Adipocyte (in vitro differentiated cells): ENCODE measurements at regions not wholly inside any gene's neighbourhood (a gene's known extent, or its start where the extent isn't known, plus 50 kb on each side); places are given as distances from the start of the nearest gene placed in this dataset.
"Not testable (repeated sequence)": the region's sequence is repeated elsewhere in the genome, so short reads cannot be mapped to it uniquely, and the experiment has no call there.

Source experiments
- DNase-seq: peaks from one replicate; pipeline ENCODE4 v3.0.0-alpha.2; 2015; ENCODE audit warnings: low read depth
- H3K27me3 ChIP-seq: replicated peaks from 2 replicates; pipeline ENCODE4 v1.7.0; 2013; ENCODE audit warnings: mild to moderate bottlenecking, low read length, moderate library complexity; ENCODE audit not compliant: control insufficient read depth, insufficient read depth
- H3K36me3 ChIP-seq: 2 replicates; pipeline ENCODE4 v1.7.0; 2013; ENCODE audit warnings: low read length, mild to moderate bottlenecking, moderate library complexity; ENCODE audit not compliant: control insufficient read depth, insufficient read depth, severe bottlenecking
- H3K4me1 ChIP-seq: 2 replicates; pipeline ENCODE4 v1.7.0; 2013; ENCODE audit warnings: mild to moderate bottlenecking, low read length, moderate library complexity; ENCODE audit not compliant: control insufficient read depth, insufficient read depth
- H3K4me3 ChIP-seq: 2 replicates; pipeline ENCODE4 v1.7.0; 2013; ENCODE audit warnings: mild to moderate bottlenecking, low read length, moderate library complexity
- H3K9ac ChIP-seq: 2 replicates; pipeline ENCODE4 v1.7.0; 2013; ENCODE audit warnings: mild to moderate bottlenecking, low read length, moderate library complexity
- H3K9me3 ChIP-seq: 2 replicates; pipeline ENCODE4 v1.7.0; 2013; ENCODE audit warnings: mild to moderate bottlenecking, low read length, moderate library complexity; ENCODE audit not compliant: control insufficient read depth

DNA sequence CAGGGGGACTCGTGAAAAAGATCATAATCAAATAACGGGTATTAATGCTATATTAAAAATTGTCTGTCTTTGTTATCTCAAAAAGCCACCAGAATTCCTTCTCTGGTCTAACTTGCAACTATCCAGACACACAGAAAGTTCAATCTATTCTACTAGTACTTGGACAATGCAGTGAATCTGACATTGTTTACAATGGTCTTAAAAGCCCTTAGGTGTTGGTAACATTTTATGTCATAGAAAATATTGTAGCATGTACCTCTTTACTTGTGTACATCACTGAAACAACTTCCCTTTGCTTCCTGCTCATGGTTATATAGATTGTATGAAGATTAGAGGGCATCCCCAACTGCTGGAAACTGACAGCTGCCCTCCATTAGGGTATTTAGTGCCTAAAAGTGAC is 71.1 kb upstream of the PPP3CA start:
- Histone ChIP-seq H3K4me3 (no peak overlapping the region), H3K27me3 (no peaks in the 10 kb centered on the region), H3K9me3 (no peaks in the 10 kb centered on the region), H3K36me3 (no peaks in the 10 kb centered on the region), H3K4me1 (no peaks in the 10 kb centered on the region), H3K9ac (no peak overlapping the region)
- no peak for DNase-seq

DNA sequence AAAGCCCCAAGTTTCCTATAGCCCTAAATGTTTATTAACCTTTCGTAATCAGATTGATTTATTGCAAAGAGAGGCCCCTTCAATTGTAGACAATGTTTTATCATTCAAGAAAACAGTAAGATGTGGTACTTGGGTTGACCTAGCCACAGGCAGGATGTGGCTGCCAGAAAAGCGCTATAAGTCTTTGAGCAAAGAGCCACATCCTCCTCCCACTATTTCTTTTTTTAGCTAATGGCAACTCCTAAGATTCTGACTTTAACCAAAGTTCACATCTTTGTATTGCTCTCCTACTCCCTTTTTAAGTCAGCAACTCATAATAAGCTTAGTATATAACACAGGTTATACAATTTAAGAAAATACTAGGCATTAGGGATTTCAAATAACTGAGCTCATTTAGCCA is 70.7 kb upstream of the PPP3CA start:
- no peaks in the 10 kb centered on the region for H3K4me1 ChIP-seq
- no peaks in the 10 kb centered on the region for H3K9me3 ChIP-seq
- no peak overlapping the region for H3K9ac ChIP-seq
- H3K4me3 ChIP-seq: no peak overlapping the region
- H3K36me3 ChIP-seq: no peaks in the 10 kb centered on the region
- H3K27me3 ChIP-seq: no peaks in the 10 kb centered on the region
- no peak for DNase-seq

- H3K9me3 ChIP-seq: no peaks in the 10 kb centered on the region
- H3K36me3 ChIP-seq: no peaks in the 10 kb centered on the region
- H3K27me3 ChIP-seq: no peaks in the 10 kb centered on the region
- no peak overlapping the region for H3K9ac ChIP-seq
- no peak for DNase-seq
- H3K4me1 ChIP-seq: no peaks in the 10 kb centered on the region
- no peak overlapping the region for H3K4me3 ChIP-seq
Observed at GRCh38 chr4:101417046-101417445, 69.7 kb upstream of the PPP3CA start.

DNA sequence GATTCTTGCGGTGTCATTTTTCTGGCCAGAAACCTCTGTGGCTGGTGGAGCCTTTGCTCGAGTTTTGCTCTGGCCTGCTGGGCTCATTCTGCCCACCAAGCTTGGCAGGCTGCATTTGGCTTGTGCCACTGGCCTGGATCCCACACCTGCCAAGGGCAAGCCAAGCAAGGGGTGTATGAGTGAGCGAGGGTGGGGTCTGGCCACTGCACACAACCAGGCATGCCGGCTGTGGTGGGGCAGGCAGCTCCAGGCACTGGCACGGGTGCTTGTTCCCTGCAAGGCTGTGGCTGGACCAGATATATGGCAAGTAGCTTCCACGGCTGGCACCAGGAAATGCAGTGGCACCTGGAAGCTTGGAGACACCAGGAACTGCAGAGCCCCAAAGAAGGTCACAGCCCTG is 68.6 kb upstream of the PPP3CA start:
- H3K27me3 ChIP-seq: no peaks in the 10 kb centered on the region
- DNase-seq: no peak
- no peaks in the 10 kb centered on the region for H3K9me3 ChIP-seq

GRCh38 chr4:101414496-101414895 is 67.2 kb upstream of the PPP3CA start:
- Histone ChIP-seq H3K27me3 (no peaks in the 10 kb centered on the region), H3K9ac (no peak overlapping the region), H3K36me3 (no peaks in the 10 kb centered on the region), H3K4me1 (no peaks in the 10 kb centered on the region), H3K4me3 (no peak overlapping the region), H3K9me3 (no peaks in the 10 kb centered on the region)
- peak; percentile 16 for DNase-seq

More for the DNA sequence above, 68.6 kb upstream of the PPP3CA start:
- Histone ChIP-seq H3K36me3 (no peaks in the 10 kb centered on the region), H3K4me1 (no peaks in the 10 kb centered on the region), H3K4me3 (no peak overlapping the region), H3K9ac (no peak overlapping the region)

GRCh38 chr4:101411926-101412325 is 64.6 kb upstream of the PPP3CA start:
- no peak overlapping the region for H3K4me3 ChIP-seq
- no peak for DNase-seq
- H3K9ac ChIP-seq: no peak overlapping the region
- H3K36me3 ChIP-seq: no peaks in the 10 kb centered on the region
- H3K4me1 ChIP-seq: no peaks in the 10 kb centered on the region
- no peaks in the 10 kb centered on the region for H3K9me3 ChIP-seq
- H3K27me3 ChIP-seq: no peaks in the 10 kb centered on the region

- H3K4me1 ChIP-seq, H3K27me3 ChIP-seq, H3K4me3 ChIP-seq, H3K36me3 ChIP-seq, H3K9me3 ChIP-seq, H3K9ac ChIP-seq, DNase-seq: not testable (repeated sequence)
Observed at GRCh38 chr4:101411281-101411910, 64.1 kb upstream of the PPP3CA start.

- H3K9ac ChIP-seq: no peak overlapping the region
- no peaks in the 10 kb centered on the region for H3K4me1 ChIP-seq
- no peak overlapping the region for H3K4me3 ChIP-seq
- no peaks in the 10 kb centered on the region for H3K36me3 ChIP-seq
- no peaks in the 10 kb centered on the region for H3K27me3 ChIP-seq
- H3K9me3 ChIP-seq: no peaks in the 10 kb centered on the region
- peak; percentile 7 for DNase-seq
Observed at GRCh38 chr4:101400096-101400495, 52.8 kb upstream of the PPP3CA start.

- Histone ChIP-seq H3K4me3 (no peak overlapping the region), H3K4me1 (peaks cover 2% of the 10 kb centered on the region), H3K36me3 (no peaks in the 10 kb centered on the region), H3K9ac (no peak overlapping the region), H3K27me3 (no peaks in the 10 kb centered on the region), H3K9me3 (no peaks in the 10 kb centered on the region)
- DNase-seq: no peak
Observed at GRCh38 chr4:101398807-101399206, 51.5 kb upstream of the PPP3CA start.
